GM13976 (cell line): ENCODE measurements at regions not wholly inside any gene's neighbourhood (a gene's known extent, or its start where the extent isn't known, plus 50 kb on each side); places are given as distances from the start of the nearest gene placed in this dataset.

Experiments used
- DNase-seq: peaks from one replicate; pipeline ENCODE4 v3.0.0; 2012; ENCODE audit warnings: low spot score
- CTCF ChIP-seq: IDR thresholded peaks from 2 replicates; pipeline ENCODE4 v1.5.1; 2012; ENCODE audit warnings: borderline replicate concordance, mild to moderate bottlenecking; ENCODE audit not compliant: insufficient read depth; ENCODE audit errors: extremely low read depth, missing control alignments, control extremely low read depth
- in situ Hi-C: fragments of 300-500 bp; cut with MboI; formaldehyde crosslinking; loops from one replicate; pipeline ENCODE4 v1.12.0; 2022; ENCODE audit warnings: low sequenced_read_pairs, mixed read lengths, inconsistent platforms; ENCODE audit not compliant: unreplicated experiment

GRCh38 chr3:146796078-146796477, 190.9 kb upstream of the PLSCR5 start:
- in situ Hi-C loops = no loop called here
- DNase-seq = no peak
- TF ChIP-seq CTCF = no peak

- no peak for TF ChIP-seq CTCF
These were observed 178.3 kb upstream of the PLSCR5 start for GRCh38 chr3:146783446-146783845.

GRCh38 chr3:146781606-146782005, 176.5 kb upstream of the PLSCR5 start:
- in situ Hi-C loops = no loop called here
- no peak for DNase-seq
- no peak for TF ChIP-seq CTCF

More at GRCh38 chr3:146783446-146783845, 178.3 kb upstream of the PLSCR5 start:
- in situ Hi-C loops = no loop called here
- no peak for DNase-seq

GRCh38 chr3:146781059-146781458, 175.9 kb upstream of the PLSCR5 start:
- TF ChIP-seq CTCF = no peak
- no peak for DNase-seq
- in situ Hi-C loops = no loop called here

- DNase-seq = no peak
- no peak for TF ChIP-seq CTCF
- in situ Hi-C loops = no loop called here
These were observed 175.1 kb upstream of the PLSCR5 start for GRCh38 chr3:146780251-146780650.

GRCh38 chr3:146777941-146778340, 172.8 kb upstream of the PLSCR5 start:
- no peak for DNase-seq
- in situ Hi-C loops = no loop called here
- no peak for TF ChIP-seq CTCF

- in situ Hi-C loops = no loop called here
- DNase-seq = no peak
- TF ChIP-seq CTCF = no peak
These were observed 167.1 kb upstream of the PLSCR5 start for GRCh38 chr3:146772211-146772743.
